ENCODE measurements at regions not wholly inside any gene's neighbourhood (a gene's known extent, or its start where the extent isn't known, plus 50 kb on each side); places are given as distances from the start of the nearest gene placed in this dataset.

DNA sequence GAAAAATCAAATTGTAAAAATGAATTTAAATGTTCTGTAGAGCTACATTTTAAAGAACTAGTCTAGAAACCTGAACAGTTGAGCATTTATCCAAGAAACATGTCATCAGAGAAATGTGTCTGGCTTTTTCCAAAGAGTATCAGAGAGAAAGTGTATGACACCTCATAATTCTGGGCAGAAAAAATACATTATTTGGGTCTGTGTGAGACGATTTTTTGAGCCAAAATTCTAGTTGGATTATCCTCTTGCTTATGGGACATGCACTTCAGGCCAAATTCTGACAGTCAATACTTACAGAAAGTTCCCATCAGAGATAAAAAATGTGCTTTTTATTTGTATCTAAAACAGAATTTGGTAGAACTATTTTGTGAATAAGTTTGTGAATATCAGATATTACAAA lies 1242.7 kb downstream of the EPHA7 start:
- 32 to 55% methylated on average over 1 of the region's 1 CpG for WGBS, 2 donors
- TF ChIP-seq, protein P1, sequence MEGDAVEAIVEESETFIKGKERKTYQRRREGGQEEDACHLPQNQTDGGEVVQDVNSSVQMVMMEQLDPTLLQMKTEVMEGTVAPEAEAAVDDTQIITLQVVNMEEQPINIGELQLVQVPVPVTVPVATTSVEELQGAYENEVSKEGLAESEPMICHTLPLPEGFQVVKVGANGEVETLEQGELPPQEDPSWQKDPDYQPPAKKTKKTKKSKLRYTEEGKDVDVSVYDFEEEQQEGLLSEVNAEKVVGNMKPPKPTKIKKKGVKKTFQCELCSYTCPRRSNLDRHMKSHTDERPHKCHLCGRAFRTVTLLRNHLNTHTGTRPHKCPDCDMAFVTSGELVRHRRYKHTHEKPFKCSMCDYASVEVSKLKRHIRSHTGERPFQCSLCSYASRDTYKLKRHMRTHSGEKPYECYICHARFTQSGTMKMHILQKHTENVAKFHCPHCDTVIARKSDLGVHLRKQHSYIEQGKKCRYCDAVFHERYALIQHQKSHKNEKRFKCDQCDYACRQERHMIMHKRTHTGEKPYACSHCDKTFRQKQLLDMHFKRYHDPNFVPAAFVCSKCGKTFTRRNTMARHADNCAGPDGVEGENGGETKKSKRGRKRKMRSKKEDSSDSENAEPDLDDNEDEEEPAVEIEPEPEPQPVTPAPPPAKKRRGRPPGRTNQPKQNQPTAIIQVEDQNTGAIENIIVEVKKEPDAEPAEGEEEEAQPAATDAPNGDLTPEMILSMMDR (IDR thresholded peaks at IDR 0.05): no peak
- TF ChIP-seq POLR2A (IDR thresholded peaks at IDR 0.05): no peak

DNA sequence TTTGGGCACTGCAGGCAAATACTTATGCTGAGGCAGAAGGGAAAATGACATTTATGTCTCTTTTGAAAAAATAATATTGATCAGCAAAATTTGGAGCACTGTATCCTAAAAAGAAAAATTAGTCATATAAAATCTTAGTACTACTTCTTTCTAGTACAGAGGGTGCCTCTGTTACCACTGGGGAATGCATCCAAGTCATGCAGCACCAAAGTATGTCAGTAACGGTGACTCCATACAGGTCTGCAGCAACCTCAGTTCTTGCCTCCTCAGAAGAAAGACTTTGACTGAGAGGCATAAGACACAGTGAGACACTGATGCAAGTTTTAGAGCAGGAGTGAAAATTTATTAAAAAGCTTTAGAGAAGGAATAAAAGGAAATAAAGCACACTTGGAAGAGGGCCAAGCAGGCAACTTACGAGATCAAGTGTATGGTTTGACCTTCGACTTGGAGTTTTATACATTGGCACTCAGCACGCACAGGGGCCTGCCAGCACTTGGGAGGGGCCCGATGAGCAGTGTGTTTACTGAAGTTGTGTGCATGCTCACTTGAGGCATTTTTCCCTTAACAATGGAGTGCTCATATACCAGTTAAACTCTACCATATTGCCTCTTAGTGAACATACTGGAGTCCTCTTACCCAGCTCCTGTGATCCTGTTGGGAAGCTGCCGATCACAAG lies 1244.8 kb downstream of the EPHA7 start:
- Histone ChIP-seq H3K36me3 (no peaks in the 10 kb centered on the region), H3K4me1 (no peaks in the 10 kb centered on the region), H3K4me3 (replicated peaks in 1 of 3) (no peak overlapping the region), H3K9me3 (no peaks in the 10 kb centered on the region), H3K27me3 (no peaks in the 10 kb centered on the region), H3K27ac (no peak overlapping the region)
- 62 to 72% methylated on average over 6 of the region's 6 CpGs for WGBS, 2 donors
- no peak for TF ChIP-seq POLR2A (IDR thresholded peaks at IDR 0.05)
- no peak for DNase-seq
- intact Hi-C loops (cut with DNase I): no loop called here

More for the DNA sequence above, 1242.7 kb downstream of the EPHA7 start:
- Histone ChIP-seq H3K27ac (no peak overlapping the region), H3K4me3 (replicated peaks in 1 of 3) (no peak overlapping the region), H3K27me3 (no peaks in the 10 kb centered on the region), H3K4me1 (no peaks in the 10 kb centered on the region), H3K9me3 (no peaks in the 10 kb centered on the region), H3K36me3 (no peaks in the 10 kb centered on the region)
- no peak for DNase-seq
- intact Hi-C loops (cut with DNase I): no loop called here

DNA sequence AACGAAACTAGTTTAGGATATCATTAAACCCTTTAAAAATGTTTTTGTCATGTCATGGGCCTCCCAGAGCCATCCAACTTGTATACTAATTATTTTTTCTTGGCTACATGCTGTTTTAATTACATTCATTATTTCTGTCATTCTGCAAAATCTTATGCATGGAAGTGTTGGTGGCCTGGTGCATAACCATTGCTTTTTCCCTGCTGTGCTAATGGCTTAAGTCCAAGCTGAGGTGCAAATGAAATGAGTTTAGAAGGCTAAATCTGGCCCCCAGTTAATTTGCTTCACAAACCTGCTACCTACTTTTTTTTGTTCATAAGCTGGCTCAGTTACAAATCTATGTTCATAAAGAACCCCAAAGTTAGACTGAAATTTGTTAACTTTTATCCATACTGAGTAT lies 1249.9 kb downstream of the EPHA7 start:
- no peaks in the 10 kb centered on the region for H3K4me1 ChIP-seq
- no peak overlapping the region for H3K4me3 ChIP-seq (replicated peaks in 1 of 3)
- no peaks in the 10 kb centered on the region for H3K9me3 ChIP-seq
- DNase-seq: no peak
- no peak for TF ChIP-seq POLR2A (IDR thresholded peaks at IDR 0.05)
- TF ChIP-seq, protein P1 (IDR thresholded peaks at IDR 0.05): no peak
- H3K36me3 ChIP-seq: no peaks in the 10 kb centered on the region
- no peaks in the 10 kb centered on the region for H3K27me3 ChIP-seq
- intact Hi-C loops (cut with DNase I): no loop called here
- H3K27ac ChIP-seq: no peak overlapping the region
- 88 to 90% methylated on average over 1 of the region's 1 CpG for WGBS, 2 donors

DNA sequence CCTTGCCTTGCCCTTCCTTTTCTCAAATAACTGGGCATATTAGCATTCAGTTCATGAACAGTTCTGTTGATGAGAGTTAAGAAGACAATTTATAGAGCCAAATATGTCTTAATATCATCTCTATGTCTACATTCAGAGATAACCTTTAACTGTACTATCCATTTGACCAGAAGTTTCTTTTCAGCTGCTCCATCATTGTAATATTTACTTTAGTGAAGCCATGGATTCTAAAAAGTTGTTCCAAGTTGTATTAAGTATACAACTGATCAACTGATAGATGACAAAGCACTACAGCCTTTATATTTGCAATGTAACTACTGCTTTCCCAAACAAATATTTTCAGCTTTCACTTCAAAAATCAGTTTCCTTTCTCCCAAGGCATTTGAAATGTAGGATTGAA lies 1252.7 kb downstream of the EPHA7 start:
- Histone ChIP-seq H3K27me3 (no peaks in the 10 kb centered on the region), H3K9me3 (no peaks in the 10 kb centered on the region), H3K27ac (no peak overlapping the region), H3K4me3 (replicated peaks in 1 of 3) (no peak overlapping the region), H3K36me3 (no peaks in the 10 kb centered on the region), H3K4me1 (no peaks in the 10 kb centered on the region)
- intact Hi-C loops (cut with DNase I): no loop called here
- TF ChIP-seq POLR2A (IDR thresholded peaks at IDR 0.05): no peak
- TF ChIP-seq, protein P1 (IDR thresholded peaks at IDR 0.05): no peak
- DNase-seq: no peak

DNA sequence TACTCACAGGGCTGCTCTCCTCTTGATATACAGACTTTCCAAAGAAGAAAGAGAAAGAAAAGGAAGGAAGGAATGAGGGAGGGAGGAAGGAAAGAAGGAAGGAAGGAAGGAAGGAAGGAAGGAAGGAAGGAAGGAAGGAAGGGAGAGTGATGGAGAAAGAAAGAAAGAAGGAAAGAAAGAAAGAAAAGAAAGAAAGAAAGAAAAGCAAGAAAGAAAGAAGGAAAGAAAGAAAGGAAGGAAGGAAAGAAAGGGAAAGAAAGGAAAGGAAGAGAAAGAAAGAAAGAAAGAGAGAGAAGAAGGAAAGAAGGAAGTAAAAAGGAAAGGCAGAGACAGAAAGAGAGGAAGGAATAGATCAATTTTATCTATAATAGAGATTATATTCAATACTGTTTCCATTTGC lies 1257.4 kb downstream of the EPHA7 start:
- intact Hi-C loops (cut with DNase I): no loop called here
- Histone ChIP-seq H3K9me3 (no peaks in the 10 kb centered on the region), H3K4me3 (replicated peaks in 1 of 3) (no peak overlapping the region), H3K27ac (no peak overlapping the region), H3K27me3 (no peaks in the 10 kb centered on the region), H3K36me3 (no peaks in the 10 kb centered on the region), H3K4me1 (no peaks in the 10 kb centered on the region)
- DNase-seq: no peak
- TF ChIP-seq POLR2A (IDR thresholded peaks at IDR 0.05): no peak
- TF ChIP-seq, protein P1 (IDR thresholded peaks at IDR 0.05): no peak

DNA sequence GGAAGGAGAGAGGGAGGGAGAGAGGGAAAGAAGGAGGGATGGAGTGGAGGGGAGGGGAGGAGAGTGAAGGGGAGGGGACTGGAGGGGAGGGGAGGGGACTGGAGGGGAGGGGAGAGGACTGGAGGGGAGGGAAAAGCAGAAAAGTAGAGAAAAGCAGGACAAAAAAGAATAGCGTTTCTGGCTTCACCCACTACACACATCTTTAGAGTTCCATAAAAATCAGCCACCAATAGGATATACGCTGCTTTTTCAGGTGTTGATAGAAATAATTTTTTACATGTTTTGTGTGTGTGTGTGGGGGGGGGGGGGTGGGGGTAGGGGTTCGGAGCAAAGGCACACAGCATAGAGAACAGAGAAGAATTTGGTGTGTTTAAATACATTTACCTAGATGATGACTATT lies 1259.1 kb downstream of the EPHA7 start:
- 83% methylated on average over 3 of the region's 3 CpGs for WGBS, 2 donors
- Histone ChIP-seq H3K4me3 (replicated peaks in 1 of 3) (no peak overlapping the region), H3K27me3 (no peaks in the 10 kb centered on the region), H3K36me3 (no peaks in the 10 kb centered on the region), H3K27ac (no peak overlapping the region), H3K4me1 (no peaks in the 10 kb centered on the region), H3K9me3 (no peaks in the 10 kb centered on the region)
- intact Hi-C loops (cut with DNase I): no loop called here
- DNase-seq: no peak
- TF ChIP-seq, protein P1 (IDR thresholded peaks at IDR 0.05): no peak
- no peak for TF ChIP-seq POLR2A (IDR thresholded peaks at IDR 0.05)

Measured in thyroid gland (tissue), 4 donors.